CD14-positive monocyte (primary cell): ENCODE measurements at regions not wholly inside any gene's neighbourhood (a gene's known extent, or its start where the extent isn't known, plus 50 kb on each side); places are given as distances from the start of the nearest gene placed in this dataset.
A peak's percentile ranks its signal among the peaks of the same experiment; 100 is the strongest.
"Not testable (repeated sequence)": the region's sequence is repeated elsewhere in the genome, so short reads cannot be mapped to it uniquely, and the experiment has no call there.

ENCODE experiments used
- DNase-seq, 3 donors: peaks; one replicate each; pipeline ENCODE4 v3.0.0-alpha.2; 2011 to 2022
- H2AFZ ChIP-seq: 2 replicates; pipeline ENCODE4 v1.6.0; 2012; ENCODE audit warnings: mild to moderate bottlenecking, low read depth, low read length, inconsistent platforms; ENCODE audit not compliant: insufficient read depth, poor library complexity, severe bottlenecking
- H3K27ac ChIP-seq, 2 donors: 1 replicate in 1 of 2; 2 replicates in 1 of 2; pipeline ENCODE4 v1.5.1; 2012 to 2013; ENCODE audit warnings: low read length in 2 of 2, control low read depth in 1 of 2, inconsistent platforms in 1 of 2, low read depth in 1 of 2, mild to moderate bottlenecking in 1 of 2
- H3K27me3 ChIP-seq, 2 donors: one replicate each; pipeline versions ENCODE4 v1.6.0 to v1.6.1; 2011 to 2013; ENCODE audit warnings: low read length in 2 of 2; ENCODE audit not compliant: control insufficient read depth in 2 of 2, insufficient read depth in 2 of 2
- H3K36me3 ChIP-seq, 2 donors: replicated peaks in 1 of 2; 1 replicate in 1 of 2; 2 replicates in 1 of 2; pipeline versions ENCODE4 v1.5.1 to v1.6.1; 2012 to 2013; ENCODE audit warnings: low read length in 2 of 2, control low read depth in 1 of 2, inconsistent platforms in 1 of 2, mild to moderate bottlenecking in 1 of 2; ENCODE audit not compliant: insufficient read depth in 2 of 2, control insufficient read depth in 1 of 2
- H3K4me1 ChIP-seq, 2 donors: 1 replicate in 1 of 2; 2 replicates in 1 of 2; pipeline versions ENCODE4 v1.5.1 to v1.6.1; 2012 to 2013; ENCODE audit warnings: low read length in 2 of 2, control low read depth in 1 of 2, inconsistent platforms in 1 of 2, mild to moderate bottlenecking in 1 of 2, moderate library complexity in 1 of 2; ENCODE audit not compliant: insufficient read depth in 2 of 2, control insufficient read depth in 1 of 2
- H3K4me2 ChIP-seq: replicated peaks from 2 replicates; pipeline ENCODE3; 2012; ENCODE audit warnings: low read length, moderate library complexity, mild to moderate bottlenecking; ENCODE audit not compliant: poor library complexity, severe bottlenecking; ENCODE audit errors: extremely low read depth
- H3K4me3 ChIP-seq, 3 experiments: fragments of 200-600 bp in 1 of 3; sonication (generic) in 1 of 3; replicated peaks in 1 of 3; 1 replicate in 2 of 3; 2 replicates in 1 of 3; pipeline ENCODE4 v1.5.1; 2011 to 2013; ENCODE audit warnings: low read length in 3 of 3, mild to moderate bottlenecking in 3 of 3, control low read depth in 2 of 3, low read depth in 2 of 3, inconsistent platforms in 1 of 3, moderate library complexity in 1 of 3
- H3K79me2 ChIP-seq: 2 replicates; pipeline ENCODE4 v1.6.0; 2012; ENCODE audit warnings: mild to moderate bottlenecking, control low read depth, inconsistent platforms, low read length, moderate library complexity; ENCODE audit not compliant: insufficient read depth
- H3K9ac ChIP-seq: 2 replicates; pipeline ENCODE4 v1.6.0; 2017; ENCODE audit warnings: low read length, mild to moderate bottlenecking; ENCODE audit not compliant: insufficient read depth, poor library complexity, severe bottlenecking
- H3K9me3 ChIP-seq, 2 donors: replicated peaks in 1 of 2; 1 replicate in 1 of 2; 2 replicates in 1 of 2; pipeline versions ENCODE4 v1.5.1 to v1.6.1; 2012 to 2013; ENCODE audit warnings: low read length in 2 of 2, control low read depth in 1 of 2; ENCODE audit not compliant: control insufficient read depth in 1 of 2, insufficient read depth in 1 of 2
- H4K20me1 ChIP-seq: 2 replicates; pipeline ENCODE4 v1.6.0; 2012; ENCODE audit warnings: mild to moderate bottlenecking, low read length, control low read depth, moderate library complexity; ENCODE audit not compliant: insufficient read depth
- H3K27ac Mint-ChIP-seq, 7 donors: one replicate each; pipeline ENCODE4 v1.8.0; 2020; ENCODE audit warnings: mild to moderate bottlenecking in 7 of 7, mixed read lengths in 7 of 7, moderate library complexity in 6 of 7, inconsistent platforms in 2 of 7
- H3K27me3 Mint-ChIP-seq, 3 donors: one replicate each; pipeline ENCODE4 v1.8.0; 2021 to 2022; ENCODE audit warnings: low read depth in 3 of 3, mild to moderate bottlenecking in 3 of 3, mixed read lengths in 3 of 3, moderate library complexity in 3 of 3, inconsistent platforms in 1 of 3
- H3K36me3 Mint-ChIP-seq, 2 donors: one replicate each; pipeline ENCODE4 v1.8.0; 2020; ENCODE audit warnings: mixed read lengths in 2 of 2, inconsistent platforms in 1 of 2, mild to moderate bottlenecking in 1 of 2
- H3K4me1 Mint-ChIP-seq: one replicate; pipeline ENCODE4 v1.8.0; 2020; ENCODE audit warnings: mild to moderate bottlenecking, mixed read lengths
- H3K4me3 Mint-ChIP-seq, 2 donors: one replicate each; pipeline ENCODE4 v1.8.0; 2020; ENCODE audit warnings: mild to moderate bottlenecking in 2 of 2, mixed read lengths in 2 of 2, moderate library complexity in 1 of 2
- H3K9me3 Mint-ChIP-seq, 7 donors: one replicate each; pipeline ENCODE4 v1.8.0; 2020 to 2022; ENCODE audit warnings: mixed read lengths in 7 of 7, mild to moderate bottlenecking in 6 of 7, moderate library complexity in 6 of 7, inconsistent platforms in 2 of 7
- WGBS: methylation state at CpG from one replicate; pipeline ENCODE4 v1.1.5; 2013; ENCODE audit warnings: missing lambda C conversion rate; ENCODE audit not compliant: insufficient coverage; 5-methylcytosine and 5-hydroxymethylcytosine counted together
- intact Hi-C, 2 donors: fragments of 100-400 bp; cut with micrococcal nuclease; formaldehyde crosslinking; loops; one replicate each; pipeline versions ENCODE4 v1.15.0 to v1.15.1; 2023
- TF ChIP-seq, protein P1 (sequence below): fragments of 200-600 bp; IDR thresholded peaks from one replicate; pipeline ENCODE4 v1.8.0; 2022; ENCODE audit warnings: antibody characterized with exemption, mild to moderate bottlenecking

DNA sequence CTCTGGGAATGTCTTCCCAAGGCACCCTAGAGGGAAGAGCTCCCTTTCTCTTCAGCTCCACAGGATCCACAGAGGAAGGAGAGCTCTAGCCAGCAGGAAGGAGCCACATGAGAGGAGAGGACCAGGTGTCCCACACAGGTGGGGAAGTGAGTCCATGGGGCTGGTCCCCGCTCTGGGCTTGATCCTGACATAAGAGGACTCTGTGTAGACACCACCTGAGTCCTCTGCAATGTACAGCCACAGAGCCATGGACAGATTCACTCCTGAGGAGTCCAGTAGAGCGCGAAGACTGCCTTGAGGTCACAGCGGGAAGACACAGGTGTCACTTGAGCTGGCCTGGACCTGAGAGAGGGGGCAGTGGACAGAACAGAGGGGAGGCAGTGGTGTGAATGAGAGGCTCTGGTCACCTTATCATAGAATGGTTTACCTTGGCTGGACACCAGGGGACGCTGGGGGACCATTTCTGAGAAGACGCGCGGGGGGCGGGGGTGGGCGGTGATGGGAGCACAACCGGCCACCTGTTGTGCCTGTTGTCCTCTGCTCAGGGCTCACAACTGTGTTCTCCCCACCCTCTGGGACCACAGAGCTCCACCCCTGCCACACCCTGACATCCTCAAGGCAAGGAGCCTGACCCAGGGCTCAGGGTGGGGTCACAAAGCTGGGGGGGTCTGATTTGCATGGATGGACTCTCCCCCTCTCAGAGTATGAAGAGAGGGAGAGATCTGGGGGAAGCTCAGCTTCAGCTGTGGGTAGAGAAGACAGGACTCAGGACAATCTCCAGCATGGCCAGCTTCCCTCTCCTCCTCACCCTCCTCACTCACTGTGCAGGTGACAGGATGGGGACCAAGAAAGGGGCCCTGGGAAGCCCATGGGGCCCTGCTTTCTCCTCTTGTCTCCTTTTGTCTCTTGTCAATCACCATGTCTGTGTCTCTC, 128.2 kb downstream of the ZNF280B start:
- Histone ChIP-seq H3K4me2 (no peak overlapping the region), H3K79me2 (no peaks in the 10 kb centered on the region), H4K20me1 (no peaks in the 10 kb centered on the region), H3K36me3 (no peaks in the 10 kb centered on the region), H3K4me3 (no peak overlapping the region), H2AFZ (no peak overlapping the region), H3K9ac (no peak overlapping the region), H3K4me1 (no peaks in the 10 kb centered on the region), H3K27me3 (peaks cover 3 to 8% of the 10 kb centered on the region in 2 donors), H3K27ac (no peak overlapping the region), H3K9me3 (no peaks in the 10 kb centered on the region)
- Mint-ChIP-seq H3K27me3 (peaks cover 6 to 34% (median 17%) of the 10 kb centered on the region in 3 donors), H3K4me1 (no peaks in the 10 kb centered on the region), H3K36me3 (no peaks in the 10 kb centered on the region), H3K4me3 (no peak overlapping the region), H3K9me3 (peaks cover 0 to 2% (median 0%) of the 10 kb centered on the region in 7 donors), H3K27ac (peak overlapping the region in 1 of 7 donors; percentile 21)
- WGBS, result 35% methylated on average over 11 of the region's 11 CpGs
- DNase-seq, result no peak
- intact Hi-C loops, result no loop called here
- TF ChIP-seq, protein P1, sequence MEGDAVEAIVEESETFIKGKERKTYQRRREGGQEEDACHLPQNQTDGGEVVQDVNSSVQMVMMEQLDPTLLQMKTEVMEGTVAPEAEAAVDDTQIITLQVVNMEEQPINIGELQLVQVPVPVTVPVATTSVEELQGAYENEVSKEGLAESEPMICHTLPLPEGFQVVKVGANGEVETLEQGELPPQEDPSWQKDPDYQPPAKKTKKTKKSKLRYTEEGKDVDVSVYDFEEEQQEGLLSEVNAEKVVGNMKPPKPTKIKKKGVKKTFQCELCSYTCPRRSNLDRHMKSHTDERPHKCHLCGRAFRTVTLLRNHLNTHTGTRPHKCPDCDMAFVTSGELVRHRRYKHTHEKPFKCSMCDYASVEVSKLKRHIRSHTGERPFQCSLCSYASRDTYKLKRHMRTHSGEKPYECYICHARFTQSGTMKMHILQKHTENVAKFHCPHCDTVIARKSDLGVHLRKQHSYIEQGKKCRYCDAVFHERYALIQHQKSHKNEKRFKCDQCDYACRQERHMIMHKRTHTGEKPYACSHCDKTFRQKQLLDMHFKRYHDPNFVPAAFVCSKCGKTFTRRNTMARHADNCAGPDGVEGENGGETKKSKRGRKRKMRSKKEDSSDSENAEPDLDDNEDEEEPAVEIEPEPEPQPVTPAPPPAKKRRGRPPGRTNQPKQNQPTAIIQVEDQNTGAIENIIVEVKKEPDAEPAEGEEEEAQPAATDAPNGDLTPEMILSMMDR, result no peak

DNA sequence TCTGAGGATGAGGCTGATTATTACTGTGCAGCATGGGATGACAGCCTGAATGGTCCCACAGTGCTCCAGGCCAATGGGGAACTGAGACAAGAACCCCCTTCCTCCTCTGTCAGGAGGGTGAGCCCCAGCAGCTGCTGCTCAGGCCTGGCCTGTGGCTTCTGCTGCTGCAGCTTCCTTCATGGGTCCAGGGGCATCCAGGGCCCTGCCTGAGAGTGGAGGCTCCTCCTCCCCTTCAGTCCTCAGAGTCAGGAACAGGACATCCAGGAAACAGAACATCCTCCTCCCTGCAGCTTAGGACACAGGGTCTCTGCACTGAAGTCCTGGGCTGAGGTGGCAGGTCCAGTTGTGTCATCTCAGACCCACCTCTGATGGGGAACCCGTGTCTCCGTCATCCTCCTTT, 127.2 kb downstream of the ZNF280B start:
- H3K27ac Mint-ChIP-seq, H3K36me3 Mint-ChIP-seq, H3K4me3 Mint-ChIP-seq, H3K9ac ChIP-seq, H3K4me3 ChIP-seq, H3K27ac ChIP-seq, H3K9me3 ChIP-seq, H3K4me2 ChIP-seq, H3K4me1 ChIP-seq, H3K36me3 ChIP-seq, DNase-seq, H4K20me1 ChIP-seq, H2AFZ ChIP-seq, H3K79me2 ChIP-seq, intact Hi-C loops, H3K9me3 Mint-ChIP-seq, H3K4me1 Mint-ChIP-seq: not testable (repeated sequence)
- WGBS, result 54% methylated on average over 2 of the region's 2 CpGs
- H3K27me3 Mint-ChIP-seq, result peaks cover 9 to 36% (median 18%) of the 10 kb centered on the region in 3 donors
- H3K27me3 ChIP-seq, result peaks cover 3 to 12% of the 10 kb centered on the region in 2 donors
